ENCODE measurements at regions not wholly inside any gene's neighbourhood (a gene's known extent, or its start where the extent isn't known, plus 50 kb on each side); places are given as distances from the start of the nearest gene placed in this dataset.

GRCh38 chr6:121765060-121765459 lies 329.6 kb downstream of the GJA1 start:
- no peak for DNase-seq (ENCODE audit: low spot score)
- H3K27me3 Mint-ChIP-seq (ENCODE audit: unreplicated experiment): no peaks in the 10 kb centered on the region
- no peaks in the 10 kb centered on the region for H3K9me3 Mint-ChIP-seq (ENCODE audit: unreplicated experiment)
- H3K4me3 Mint-ChIP-seq (ENCODE audit: unreplicated experiment): no peak overlapping the region
- H3K36me3 Mint-ChIP-seq (ENCODE audit: low read depth, unreplicated experiment): peaks cover 4% of the 10 kb centered on the region
- no peak overlapping the region for H3K27ac Mint-ChIP-seq (ENCODE audit: unreplicated experiment)
- TF ChIP-seq, protein P1, sequence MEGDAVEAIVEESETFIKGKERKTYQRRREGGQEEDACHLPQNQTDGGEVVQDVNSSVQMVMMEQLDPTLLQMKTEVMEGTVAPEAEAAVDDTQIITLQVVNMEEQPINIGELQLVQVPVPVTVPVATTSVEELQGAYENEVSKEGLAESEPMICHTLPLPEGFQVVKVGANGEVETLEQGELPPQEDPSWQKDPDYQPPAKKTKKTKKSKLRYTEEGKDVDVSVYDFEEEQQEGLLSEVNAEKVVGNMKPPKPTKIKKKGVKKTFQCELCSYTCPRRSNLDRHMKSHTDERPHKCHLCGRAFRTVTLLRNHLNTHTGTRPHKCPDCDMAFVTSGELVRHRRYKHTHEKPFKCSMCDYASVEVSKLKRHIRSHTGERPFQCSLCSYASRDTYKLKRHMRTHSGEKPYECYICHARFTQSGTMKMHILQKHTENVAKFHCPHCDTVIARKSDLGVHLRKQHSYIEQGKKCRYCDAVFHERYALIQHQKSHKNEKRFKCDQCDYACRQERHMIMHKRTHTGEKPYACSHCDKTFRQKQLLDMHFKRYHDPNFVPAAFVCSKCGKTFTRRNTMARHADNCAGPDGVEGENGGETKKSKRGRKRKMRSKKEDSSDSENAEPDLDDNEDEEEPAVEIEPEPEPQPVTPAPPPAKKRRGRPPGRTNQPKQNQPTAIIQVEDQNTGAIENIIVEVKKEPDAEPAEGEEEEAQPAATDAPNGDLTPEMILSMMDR (IDR thresholded peaks at IDR 0.05; ENCODE audit: unreplicated experiment): no peak
- H3K4me1 Mint-ChIP-seq (ENCODE audit: unreplicated experiment): no peaks in the 10 kb centered on the region

GRCh38 chr6:121767211-121767610 lies 331.8 kb downstream of the GJA1 start:
- peaks cover 5% of the 10 kb centered on the region for H3K4me1 Mint-ChIP-seq (ENCODE audit: unreplicated experiment)
- H3K27me3 Mint-ChIP-seq (ENCODE audit: unreplicated experiment): no peaks in the 10 kb centered on the region
- no peak overlapping the region for H3K4me3 Mint-ChIP-seq (ENCODE audit: unreplicated experiment)
- TF ChIP-seq, protein P1 (IDR thresholded peaks at IDR 0.05; ENCODE audit: unreplicated experiment): no peak
- no peaks in the 10 kb centered on the region for H3K9me3 Mint-ChIP-seq (ENCODE audit: unreplicated experiment)
- H3K27ac Mint-ChIP-seq (ENCODE audit: unreplicated experiment): no peak overlapping the region
- DNase-seq (ENCODE audit: low spot score): no peak
- no peaks in the 10 kb centered on the region for H3K36me3 Mint-ChIP-seq (ENCODE audit: low read depth, unreplicated experiment)

DNA sequence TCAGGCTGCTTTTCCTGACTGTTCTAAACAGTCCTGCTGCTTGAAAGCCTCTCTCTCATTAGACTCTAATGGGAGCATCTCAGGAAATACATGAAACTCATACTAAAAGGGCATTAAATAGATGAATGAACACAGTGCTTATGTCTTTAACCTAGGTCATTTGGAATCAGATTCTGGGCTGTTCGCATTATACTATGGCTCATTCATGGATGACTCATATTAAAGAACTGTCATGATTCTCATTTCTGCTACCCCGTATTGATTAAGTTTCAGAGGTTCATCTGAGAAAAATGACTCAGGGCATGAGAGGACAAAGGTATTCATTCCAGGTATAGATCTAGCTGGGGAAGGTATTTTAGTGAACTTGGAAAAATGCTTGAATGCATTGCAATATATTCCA lies 335.5 kb downstream of the GJA1 start:
- DNase-seq (ENCODE audit: low spot score): no peak

DNA sequence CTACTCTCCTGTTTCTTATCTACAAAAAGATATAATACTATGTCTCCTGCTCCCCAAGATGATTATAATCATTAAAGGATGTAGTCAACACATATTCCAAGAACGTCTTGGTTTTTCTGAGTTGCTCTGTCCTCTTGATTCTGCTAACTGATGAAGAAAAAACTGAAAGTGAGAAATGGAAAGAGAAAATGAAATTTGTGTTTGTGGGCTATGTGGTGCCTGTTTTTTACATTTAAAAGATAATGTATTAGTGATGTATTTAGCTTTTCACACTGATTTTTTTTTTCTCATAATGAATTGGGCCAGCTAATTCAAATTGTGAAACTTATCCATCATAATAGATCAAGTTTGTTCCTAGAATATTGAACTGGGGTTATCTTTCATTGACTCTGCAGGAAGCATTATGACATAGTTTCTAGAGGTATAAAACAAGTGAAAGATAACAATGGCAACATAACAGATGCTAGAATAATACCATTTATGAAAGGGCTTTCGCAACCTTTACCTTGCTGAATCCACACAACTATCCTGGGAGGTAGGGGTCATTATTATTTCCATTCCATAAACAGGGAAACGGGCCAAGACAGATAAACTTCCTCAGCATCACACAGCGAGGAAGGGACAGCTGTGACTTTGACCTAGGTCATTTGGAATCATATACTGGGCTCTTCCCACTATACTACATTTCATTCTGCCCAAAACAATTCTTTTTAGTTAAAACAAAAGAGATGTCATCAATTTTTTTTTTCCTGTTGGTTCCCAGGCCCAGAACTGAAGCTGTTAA lies 336.7 kb downstream of the GJA1 start:
- TF ChIP-seq, protein P1 (IDR thresholded peaks at IDR 0.05; ENCODE audit: unreplicated experiment): no peak
- Mint-ChIP-seq H3K4me3 (ENCODE audit: unreplicated experiment) (no peak overlapping the region), H3K36me3 (ENCODE audit: low read depth, unreplicated experiment) (no peaks in the 10 kb centered on the region), H3K27ac (ENCODE audit: unreplicated experiment) (no peak overlapping the region), H3K9me3 (ENCODE audit: unreplicated experiment) (no peaks in the 10 kb centered on the region), H3K27me3 (ENCODE audit: unreplicated experiment) (no peaks in the 10 kb centered on the region), H3K4me1 (ENCODE audit: unreplicated experiment) (peaks cover 31% of the 10 kb centered on the region)
- no peak for DNase-seq (ENCODE audit: low spot score)

More for the DNA sequence above, 335.5 kb downstream of the GJA1 start:
- H3K36me3 Mint-ChIP-seq (ENCODE audit: low read depth, unreplicated experiment): no peaks in the 10 kb centered on the region
- H3K27me3 Mint-ChIP-seq (ENCODE audit: unreplicated experiment): no peaks in the 10 kb centered on the region
- no peaks in the 10 kb centered on the region for H3K9me3 Mint-ChIP-seq (ENCODE audit: unreplicated experiment)
- TF ChIP-seq, protein P1 (IDR thresholded peaks at IDR 0.05; ENCODE audit: unreplicated experiment): no peak
- H3K27ac Mint-ChIP-seq (ENCODE audit: unreplicated experiment): no peak overlapping the region
- H3K4me1 Mint-ChIP-seq (ENCODE audit: unreplicated experiment): peaks cover 31% of the 10 kb centered on the region
- H3K4me3 Mint-ChIP-seq (ENCODE audit: unreplicated experiment): no peak overlapping the region

GRCh38 chr6:121776054-121776453 lies 340.6 kb downstream of the GJA1 start:
- Mint-ChIP-seq H3K27me3 (ENCODE audit: unreplicated experiment) (no peaks in the 10 kb centered on the region), H3K27ac (ENCODE audit: unreplicated experiment) (no peak overlapping the region), H3K36me3 (ENCODE audit: low read depth, unreplicated experiment) (no peaks in the 10 kb centered on the region), H3K4me3 (ENCODE audit: unreplicated experiment) (no peak overlapping the region), H3K4me1 (ENCODE audit: unreplicated experiment) (peaks cover 31% of the 10 kb centered on the region), H3K9me3 (ENCODE audit: unreplicated experiment) (no peaks in the 10 kb centered on the region)
- TF ChIP-seq, protein P1 (IDR thresholded peaks at IDR 0.05; ENCODE audit: unreplicated experiment): no peak
- no peak for DNase-seq (ENCODE audit: low spot score)
